GM19328 (cell line): ENCODE measurements at regions not wholly inside any gene's neighbourhood (a gene's known extent, or its start where the extent isn't known, plus 50 kb on each side); places are given as distances from the start of the nearest gene placed in this dataset.
"Not testable (repeated sequence)": the region's sequence is repeated elsewhere in the genome, so short reads cannot be mapped to it uniquely, and the experiment has no call there.

Experiments
- ATAC-seq: cut with Tn5 transposase; IDR thresholded peaks from one replicate; pipeline ENCODE4 v1.9.1; 2021; ENCODE audit warnings: mild to moderate bottlenecking, moderate library complexity; ENCODE audit not compliant: unreplicated experiment

DNA sequence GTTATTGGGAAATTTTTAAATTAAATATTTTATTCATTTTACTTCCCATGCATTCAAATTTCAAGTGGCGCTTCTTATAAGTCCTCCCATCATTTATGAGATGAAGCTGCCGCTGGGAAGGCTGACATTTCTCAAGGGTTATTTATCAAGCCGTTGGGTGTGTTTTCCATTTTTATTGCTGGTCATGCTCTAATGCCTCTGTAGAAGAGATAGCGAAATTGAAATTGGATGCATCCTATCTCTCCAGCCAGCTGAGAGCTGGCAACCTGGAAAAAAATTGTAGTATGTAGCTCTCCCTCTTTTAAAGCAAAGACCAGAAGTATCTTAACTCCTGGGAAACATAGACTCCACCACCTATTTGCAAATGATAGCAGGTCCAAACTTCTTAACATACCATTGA lies 135.9 kb downstream of the C6orf118 start:
- no peak for ATAC-seq

DNA sequence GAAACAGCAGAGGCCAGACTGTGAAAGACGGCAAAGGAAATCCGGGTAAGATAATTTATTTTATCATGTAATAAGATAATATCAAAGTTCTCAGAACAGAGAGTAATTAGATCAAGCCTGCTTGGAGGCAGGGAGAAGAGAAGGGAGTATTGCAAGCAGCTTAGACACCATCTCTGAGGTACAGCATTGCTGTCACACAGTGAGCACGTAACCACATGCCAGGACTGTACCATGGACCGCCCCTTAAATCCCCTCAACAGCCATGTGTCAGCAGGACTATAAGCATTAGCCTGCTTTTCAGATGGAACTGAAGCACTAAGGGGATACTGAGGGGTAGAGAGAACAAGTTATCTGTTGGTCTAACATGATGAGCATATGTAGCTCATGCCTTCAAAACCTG lies 141.5 kb downstream of the C6orf118 start:
- ATAC-seq, result no peak

GRCh38 chr6:165167311-165167710 lies 142.1 kb downstream of the C6orf118 start:
- ATAC-seq, result no peak

GRCh38 chr6:165163519-165163918 lies 145.9 kb downstream of the C6orf118 start:
- no peak for ATAC-seq

DNA sequence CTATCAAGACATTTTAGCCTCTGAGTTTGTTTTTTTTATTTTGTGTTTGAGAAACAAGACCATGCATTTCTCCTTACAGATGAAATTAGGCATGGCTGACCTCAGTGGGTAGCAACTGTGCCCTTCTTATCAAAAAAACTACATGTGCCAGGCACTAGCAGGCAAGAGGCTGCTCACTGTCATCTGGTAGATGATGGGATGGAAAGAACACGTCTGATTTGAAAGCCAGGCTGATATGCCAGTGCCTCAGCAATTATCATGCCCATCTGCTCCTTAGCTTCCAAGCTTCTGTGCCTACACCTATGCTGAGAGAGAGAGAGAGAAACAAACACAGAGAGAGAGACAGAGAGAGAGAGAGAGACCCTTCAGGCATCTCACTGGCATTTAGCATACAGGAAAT lies 149.9 kb downstream of the C6orf118 start:
- no peak for ATAC-seq

GRCh38 chr6:165146456-165146855 lies 162.9 kb downstream of the C6orf118 start:
- ATAC-seq, result no peak

DNA sequence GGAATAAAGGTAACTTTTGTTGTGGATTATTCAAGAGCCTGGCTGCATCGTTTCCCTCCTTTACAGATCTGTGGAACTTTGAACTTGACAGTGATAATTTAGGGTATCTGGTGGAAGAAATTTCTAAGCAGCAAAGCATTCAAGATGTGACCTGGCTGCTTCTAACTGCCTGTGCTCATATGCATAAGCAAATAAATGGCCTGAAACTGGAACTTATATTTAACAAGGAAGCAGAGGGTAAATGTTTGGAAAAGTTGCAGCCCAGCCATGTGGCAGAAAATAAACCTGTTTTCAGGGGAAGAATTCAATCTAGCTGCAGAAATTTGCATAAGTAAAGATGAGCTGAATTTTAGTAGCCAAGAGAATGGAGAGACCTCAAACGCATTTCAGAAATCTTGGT lies 173.5 kb downstream of the C6orf118 start:
- ATAC-seq, result no peak

DNA sequence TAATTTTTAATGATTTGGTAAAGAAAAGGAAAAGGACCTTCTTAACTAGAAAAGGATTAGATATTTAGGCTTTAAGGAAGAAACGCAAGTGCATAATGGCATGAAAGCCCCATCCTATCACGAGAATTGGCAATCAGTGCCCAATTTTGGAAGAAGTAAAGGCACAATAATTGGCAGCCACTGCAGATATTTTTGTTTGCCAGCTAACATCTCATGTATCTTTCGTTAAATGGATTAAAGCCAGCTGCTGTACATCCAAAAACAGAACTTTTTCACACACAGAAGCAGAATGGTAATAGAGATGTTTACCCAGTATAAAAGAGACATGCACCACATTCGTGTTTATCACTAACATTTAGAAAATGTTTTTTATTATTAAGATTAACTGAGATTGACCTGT lies 180.3 kb downstream of the C6orf118 start:
- ATAC-seq, result no peak

DNA sequence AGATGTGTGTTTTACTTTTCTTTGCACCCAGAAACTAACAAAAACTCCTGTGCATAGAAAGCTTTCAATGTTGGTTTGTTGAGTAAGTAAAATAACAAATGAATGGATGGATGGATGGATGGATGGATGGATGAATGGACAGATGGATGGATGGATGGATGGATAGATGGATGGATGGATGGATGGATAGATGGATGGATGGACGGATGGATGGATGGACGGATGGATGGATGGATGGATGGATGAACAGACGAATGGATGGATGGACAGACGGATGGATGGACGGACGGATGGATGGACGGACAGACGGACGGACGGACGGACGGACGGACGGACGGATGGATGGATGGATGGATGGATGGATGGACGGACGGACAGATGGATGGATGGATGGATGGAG lies 181.7 kb downstream of the C6orf118 start:
- ATAC-seq, result not testable (repeated sequence)

- ATAC-seq, result not testable (repeated sequence)
Measured at GRCh38 chr6:165124681-165125080, 184.7 kb downstream of the C6orf118 start.

DNA sequence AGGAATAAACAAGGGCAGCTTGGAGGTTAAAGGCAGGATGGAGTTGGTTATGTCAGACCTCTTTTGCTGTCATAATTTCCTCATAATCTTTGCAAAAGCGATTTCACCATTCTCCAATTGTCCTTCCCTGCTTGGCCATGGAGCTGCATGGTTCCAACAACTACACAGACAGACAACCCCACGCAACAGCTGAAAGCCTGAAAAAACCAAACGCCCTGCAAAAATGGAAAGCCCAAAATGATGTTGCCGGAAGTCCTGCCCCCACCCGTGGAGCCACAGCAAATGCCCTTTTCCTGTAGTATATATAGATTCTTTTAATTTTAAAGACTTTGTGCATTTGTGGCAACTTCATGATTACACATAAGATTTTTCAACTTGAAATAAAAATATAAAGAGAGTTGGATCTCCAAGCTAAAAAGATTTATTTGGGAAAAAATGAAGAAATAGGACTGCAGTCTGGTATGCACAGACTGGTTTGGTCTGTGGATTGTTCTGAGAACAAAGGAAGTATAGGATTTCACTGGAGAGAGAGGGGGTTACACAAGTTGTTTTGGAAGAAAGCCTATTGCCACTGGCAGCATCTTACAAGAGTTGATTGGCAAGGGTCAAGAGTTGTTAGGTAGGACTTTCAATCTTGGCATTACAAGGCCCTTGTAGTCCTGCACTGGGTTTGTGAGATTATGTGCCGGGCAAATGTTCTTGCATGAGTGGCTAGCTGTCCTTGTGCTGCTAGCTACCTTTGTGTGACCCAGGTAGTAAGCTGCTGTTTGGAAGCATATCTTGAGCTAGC lies 190.0 kb downstream of the C6orf118 start:
- no peak for ATAC-seq

DNA sequence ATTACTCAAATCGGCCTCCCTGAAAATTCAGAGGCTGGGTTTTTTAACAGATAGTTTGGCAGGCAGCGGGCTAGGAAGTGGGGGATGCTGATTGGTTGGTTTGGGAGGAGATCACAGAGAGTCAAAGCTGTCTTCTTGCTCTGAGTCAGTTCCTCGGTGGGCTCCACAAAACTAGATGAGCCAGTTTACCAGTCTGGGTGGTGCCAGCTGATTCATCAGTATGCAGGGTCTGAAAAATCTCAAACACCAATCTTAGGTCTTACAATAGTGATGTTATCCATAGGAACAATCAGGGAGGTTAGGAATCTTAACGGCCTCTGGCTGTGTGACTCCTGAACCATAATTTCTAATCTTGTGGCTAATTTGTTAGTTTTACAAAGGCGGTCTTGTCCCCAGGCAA lies 190.7 kb downstream of the C6orf118 start:
- ATAC-seq, result no peak

GRCh38 chr6:165117806-165118205 lies 191.6 kb downstream of the C6orf118 start:
- no peak for ATAC-seq

- no peak for ATAC-seq
Measured at GRCh38 chr6:165117121-165117520, 192.3 kb downstream of the C6orf118 start.

- ATAC-seq, result no peak
Measured at GRCh38 chr6:165110860-165111259, 198.5 kb downstream of the C6orf118 start.

GRCh38 chr6:165109011-165109410 lies 200.4 kb downstream of the C6orf118 start:
- ATAC-seq, result no peak

DNA sequence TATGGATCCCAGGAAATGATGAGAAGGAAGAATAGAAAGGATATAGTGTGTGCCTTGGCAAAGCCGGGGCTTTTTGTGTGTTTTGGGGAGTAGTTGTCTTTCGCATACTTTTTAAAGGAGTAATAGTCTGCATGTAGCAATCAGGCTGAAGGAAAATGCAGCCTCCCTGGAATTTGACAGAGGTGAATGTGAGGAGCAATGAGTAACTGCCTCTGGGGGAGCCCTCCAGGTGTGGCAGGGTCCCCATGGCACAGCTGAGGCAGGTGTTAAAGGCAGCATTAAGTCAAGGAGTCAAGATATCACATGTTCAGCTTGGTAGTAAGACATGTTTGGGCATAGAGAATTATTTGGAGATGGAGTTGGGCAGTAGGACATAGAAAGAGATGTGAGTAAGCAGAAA lies 203.1 kb downstream of the C6orf118 start:
- no peak for ATAC-seq

DNA sequence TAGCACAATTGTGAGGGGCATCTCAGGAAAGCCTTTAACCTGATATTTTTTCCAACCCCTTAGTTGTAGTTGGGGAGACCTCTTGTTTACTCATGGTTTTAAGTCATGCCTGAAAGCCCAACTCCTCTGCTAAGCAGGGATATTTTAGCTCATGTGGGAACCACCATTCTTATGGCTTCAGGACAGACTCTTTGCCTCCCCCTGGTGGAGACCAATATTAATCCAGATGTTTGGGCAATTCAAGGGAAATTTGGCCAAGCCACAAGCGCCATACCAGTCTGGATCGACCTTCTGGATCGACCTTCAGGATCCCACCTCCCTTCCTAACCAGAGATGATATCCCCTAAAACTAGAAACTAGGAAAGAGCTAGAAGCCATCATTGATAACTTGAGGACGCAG lies 211.2 kb downstream of the C6orf118 start:
- ATAC-seq, result no peak

GRCh38 chr6:165096868-165097267 lies 212.5 kb downstream of the C6orf118 start:
- no peak for ATAC-seq

- ATAC-seq, result no peak
Measured at GRCh38 chr6:165096209-165096608, 213.2 kb downstream of the C6orf118 start.

DNA sequence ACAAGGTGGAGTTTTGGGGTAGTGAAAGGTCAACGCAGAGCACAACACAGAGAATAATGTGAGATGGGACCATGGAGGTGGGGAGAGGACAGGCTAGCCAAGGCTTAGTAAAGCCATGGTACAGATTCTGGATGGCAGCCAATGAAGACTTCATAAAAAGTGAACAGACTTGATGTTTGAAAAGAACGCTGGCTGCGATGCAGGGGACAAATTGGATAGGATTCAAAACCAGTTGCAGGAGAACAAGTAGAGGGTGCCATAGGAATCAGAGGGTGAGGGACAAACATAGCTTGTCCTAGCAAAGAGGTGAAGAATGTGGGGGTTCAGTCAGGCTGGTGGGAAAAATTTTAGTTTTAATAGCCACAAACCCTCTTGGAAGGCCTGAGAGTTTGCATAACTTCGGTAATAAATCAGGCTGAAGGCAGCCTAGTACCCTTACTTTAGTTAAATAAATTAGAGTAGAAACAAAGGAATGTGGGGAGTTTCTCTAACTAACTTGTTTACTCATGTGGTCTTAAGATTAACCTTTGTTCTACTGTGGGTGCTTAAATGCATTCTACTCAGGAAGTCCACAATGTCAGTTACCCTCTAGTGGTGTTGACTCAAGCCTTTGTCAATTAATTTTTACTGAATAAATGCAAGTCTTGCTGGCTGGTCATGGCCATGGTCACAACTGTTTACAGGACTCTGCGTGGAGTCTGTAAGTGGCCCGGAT lies 216.4 kb downstream of the C6orf118 start:
- no peak for ATAC-seq

DNA sequence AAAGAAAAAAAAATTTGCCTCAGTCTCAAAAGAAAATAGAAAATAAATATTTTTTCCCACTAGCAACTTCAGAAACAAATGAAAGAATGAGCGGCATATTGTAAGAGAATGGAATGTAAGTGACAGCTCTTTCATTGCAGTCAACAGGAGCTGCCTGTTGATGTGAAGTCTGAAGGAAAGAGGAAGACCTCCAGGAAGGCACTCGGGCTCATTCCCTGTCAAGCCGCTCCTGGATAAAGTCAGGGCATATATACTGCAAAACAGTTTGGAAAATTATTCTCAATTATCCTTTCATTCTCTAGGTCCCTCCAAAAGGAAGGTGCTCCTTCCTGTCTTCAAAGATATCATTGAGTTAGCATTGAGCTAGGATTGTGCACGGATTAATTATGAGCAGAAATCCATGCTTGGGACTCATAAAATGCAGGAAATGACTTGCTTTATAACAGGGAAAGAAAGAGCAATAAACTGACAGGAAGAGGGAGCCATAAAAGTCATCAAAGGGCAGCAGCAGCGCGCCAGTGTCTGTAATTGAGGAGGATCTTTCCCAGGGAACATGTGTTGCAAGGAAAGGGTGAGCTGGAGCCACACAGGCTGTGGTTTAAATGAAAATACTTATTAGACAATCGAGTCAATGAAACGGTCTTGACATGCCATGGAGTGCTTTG lies 218.2 kb downstream of the C6orf118 start:
- no peak for ATAC-seq
